GM06990 (cell line): ENCODE measurements at regions not wholly inside any gene's neighbourhood (a gene's known extent, or its start where the extent isn't known, plus 50 kb on each side); places are given as distances from the start of the nearest gene placed in this dataset.

Source experiments
- DNase-seq: peaks from one replicate; pipeline ENCODE4 v3.0.0-alpha.2; 2011; ENCODE audit not compliant: insufficient read length; ENCODE audit errors: extremely low read depth
- H3K27me3 ChIP-seq: replicated peaks from 2 replicates; pipeline ENCODE4 v1.6.0; 2011; ENCODE audit warnings: low read length; ENCODE audit not compliant: control insufficient read depth, insufficient read depth
- H3K36me3 ChIP-seq: 2 replicates; pipeline ENCODE4 v1.5.1; 2011; ENCODE audit warnings: low read length; ENCODE audit not compliant: control insufficient read depth, insufficient read depth
- H3K4me3 ChIP-seq: replicated peaks from 2 replicates; pipeline ENCODE4 v1.5.1; 2011; ENCODE audit warnings: low read depth, mild to moderate bottlenecking, control low read depth, low read length
- CTCF ChIP-seq: IDR thresholded peaks from 2 replicates; pipeline ENCODE4 v1.5.1; 2011; ENCODE audit warnings: low read length, control low read depth, mild to moderate bottlenecking, inconsistent platforms; ENCODE audit not compliant: insufficient read depth, poor library complexity, severe bottlenecking

GRCh38 chr13:88115976-88116375, 444.8 kb downstream of the SLITRK5 start:
- no peak for TF ChIP-seq CTCF
- H3K36me3 ChIP-seq = no peaks in the 10 kb centered on the region
- H3K4me3 ChIP-seq = no peak overlapping the region
- no peak for DNase-seq
- no peaks in the 10 kb centered on the region for H3K27me3 ChIP-seq

DNA sequence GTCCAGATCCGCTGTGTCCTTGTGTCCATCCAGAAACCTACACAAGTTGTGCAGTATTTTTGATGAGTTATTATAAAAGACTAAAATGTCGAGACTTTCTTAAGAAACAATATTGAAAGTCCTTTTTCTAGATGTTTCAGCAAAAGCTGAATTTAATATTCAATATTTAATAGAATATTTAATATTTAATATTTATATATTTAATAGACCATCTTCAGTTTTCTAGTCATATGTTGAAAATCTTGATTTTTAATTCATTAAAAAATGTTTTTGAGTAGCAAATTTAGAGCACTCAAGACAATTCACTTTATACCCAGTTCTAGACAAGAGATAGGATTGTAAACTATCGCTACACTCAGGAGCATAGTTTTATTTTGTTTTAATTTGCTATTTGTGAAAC, 447.8 kb downstream of the SLITRK5 start:
- Histone ChIP-seq H3K27me3 (no peaks in the 10 kb centered on the region), H3K4me3 (no peak overlapping the region), H3K36me3 (no peaks in the 10 kb centered on the region)
- no peak for TF ChIP-seq CTCF
- no peak for DNase-seq

GRCh38 chr13:88124142-88124541, 453.0 kb downstream of the SLITRK5 start:
- H3K27me3 ChIP-seq = no peaks in the 10 kb centered on the region

GRCh38 chr13:88125055-88125454, 453.9 kb downstream of the SLITRK5 start:
- no peak for TF ChIP-seq CTCF
- no peak overlapping the region for H3K4me3 ChIP-seq

More at GRCh38 chr13:88124142-88124541, 453.0 kb downstream of the SLITRK5 start:
- TF ChIP-seq CTCF = no peak
- Histone ChIP-seq H3K4me3 (no peak overlapping the region), H3K36me3 (no peaks in the 10 kb centered on the region)
- DNase-seq = no peak

GRCh38 chr13:88136098-88136790, 465.1 kb downstream of the SLITRK5 start:
- Histone ChIP-seq H3K36me3 (no peaks in the 10 kb centered on the region), H3K27me3 (no peaks in the 10 kb centered on the region), H3K4me3 (no peak overlapping the region)
- DNase-seq = no peak
- no peak for TF ChIP-seq CTCF

More at GRCh38 chr13:88125055-88125454, 453.9 kb downstream of the SLITRK5 start:
- H3K36me3 ChIP-seq = no peaks in the 10 kb centered on the region
- no peaks in the 10 kb centered on the region for H3K27me3 ChIP-seq
- no peak for DNase-seq

DNA sequence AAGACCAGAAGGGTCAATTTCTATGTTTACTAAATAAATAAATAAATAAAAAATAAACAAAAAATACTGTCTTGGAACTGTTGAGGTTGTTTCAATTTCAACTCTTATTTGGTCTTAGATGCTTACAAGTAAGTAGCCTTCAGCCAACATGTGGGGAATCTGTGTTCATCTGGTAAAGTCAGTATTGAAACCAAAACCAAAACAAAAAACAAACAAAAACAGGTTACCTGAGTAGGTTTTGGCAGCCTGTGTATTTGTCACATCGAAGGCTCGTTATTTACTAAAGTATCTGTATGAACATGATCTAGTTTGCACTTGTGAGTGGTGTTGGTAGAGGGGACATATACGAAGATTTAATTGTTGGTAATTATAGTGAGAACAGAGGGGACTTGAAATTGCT, 471.5 kb downstream of the SLITRK5 start:
- no peak overlapping the region for H3K4me3 ChIP-seq
- no peaks in the 10 kb centered on the region for H3K27me3 ChIP-seq
- H3K36me3 ChIP-seq = no peaks in the 10 kb centered on the region
- no peak for TF ChIP-seq CTCF
- DNase-seq = no peak
